HG03442 (cell line): ENCODE measurements at regions not wholly inside any gene's neighbourhood (a gene's known extent, or its start where the extent isn't known, plus 50 kb on each side); places are given as distances from the start of the nearest gene placed in this dataset.

Experiments
- ATAC-seq: cut with Tn5 transposase; IDR thresholded peaks from one replicate; pipeline ENCODE4 v1.9.1; 2021; ENCODE audit warnings: mild to moderate bottlenecking, moderate library complexity; ENCODE audit not compliant: unreplicated experiment

DNA sequence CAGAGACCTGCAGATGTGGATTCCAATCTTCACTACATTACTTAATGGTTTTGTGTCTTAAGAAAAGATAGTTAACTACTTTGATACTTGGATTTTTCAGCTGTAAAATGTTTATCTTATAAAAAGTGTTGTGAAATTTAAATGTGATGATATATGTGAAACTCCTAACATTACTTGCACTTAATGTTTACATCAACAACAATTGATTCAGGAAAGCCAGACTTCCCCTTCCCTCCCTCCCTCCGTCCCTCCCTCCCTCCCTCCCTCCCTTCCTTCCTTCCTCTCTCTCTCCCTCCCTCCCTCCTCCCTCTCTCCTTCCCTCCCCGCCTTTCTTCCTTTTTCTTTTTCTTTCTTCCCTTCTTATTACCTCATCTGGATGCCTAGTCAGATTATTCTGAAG is 773.9 kb upstream of the FAM98A start:
- no peak for ATAC-seq

DNA sequence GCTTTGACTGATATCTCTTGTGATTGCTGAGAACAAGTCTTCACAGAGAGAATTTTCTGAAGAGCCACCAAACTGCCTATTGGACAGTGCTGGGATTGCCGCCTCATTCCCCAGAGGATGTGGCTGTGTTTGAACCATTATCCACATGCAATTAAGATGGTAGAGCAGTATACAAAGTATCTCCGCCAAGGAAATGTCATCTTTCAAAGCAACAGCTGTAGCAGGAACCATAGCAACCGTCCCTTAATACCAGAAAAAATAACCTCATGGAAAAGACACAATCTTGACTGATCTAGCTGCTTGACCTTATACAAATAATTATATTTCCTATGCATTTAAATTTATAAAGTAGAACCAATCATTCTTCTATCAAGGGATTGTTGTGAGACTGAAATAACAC is 772.6 kb upstream of the FAM98A start:
- no peak for ATAC-seq

DNA sequence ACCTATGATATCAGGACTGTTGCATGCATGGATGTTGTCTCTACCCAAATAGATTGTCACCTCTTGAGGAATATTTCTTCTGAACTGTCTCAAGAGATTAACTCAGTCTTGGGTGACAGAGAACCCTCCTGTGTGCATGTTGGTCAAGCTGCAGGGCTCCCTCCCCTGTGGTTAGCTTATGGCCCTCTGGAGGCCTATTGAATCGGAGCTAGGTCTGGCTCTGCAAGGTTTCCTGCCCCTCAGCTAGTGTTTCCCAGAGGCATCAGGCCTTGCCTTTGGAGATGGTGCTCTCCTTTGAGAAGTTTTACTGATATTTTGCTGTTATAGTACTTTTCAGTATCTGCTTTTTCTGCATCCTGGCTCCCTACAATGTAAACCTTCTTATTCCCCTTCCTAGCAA is 769.2 kb upstream of the FAM98A start:
- no peak for ATAC-seq

DNA sequence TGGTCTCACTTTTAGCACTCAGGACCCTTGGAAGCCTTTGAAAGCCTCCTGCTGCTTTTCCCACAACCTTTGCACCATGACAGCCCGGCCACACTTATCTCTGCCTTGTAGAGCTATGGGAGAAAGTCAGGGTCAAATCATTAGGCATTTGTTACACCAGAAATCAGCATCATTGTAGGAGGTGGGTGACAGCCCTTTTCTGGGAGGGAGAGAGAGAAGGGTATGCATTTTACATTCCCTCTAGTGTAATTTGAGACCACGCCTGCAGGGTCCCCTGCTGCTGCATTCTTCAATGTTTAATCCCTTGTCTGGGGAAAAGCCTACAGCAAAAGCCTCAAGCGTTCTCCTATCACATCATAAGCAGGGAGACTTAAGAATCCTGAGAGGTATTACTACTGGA is 766.8 kb upstream of the FAM98A start:
- ATAC-seq, result no peak

DNA sequence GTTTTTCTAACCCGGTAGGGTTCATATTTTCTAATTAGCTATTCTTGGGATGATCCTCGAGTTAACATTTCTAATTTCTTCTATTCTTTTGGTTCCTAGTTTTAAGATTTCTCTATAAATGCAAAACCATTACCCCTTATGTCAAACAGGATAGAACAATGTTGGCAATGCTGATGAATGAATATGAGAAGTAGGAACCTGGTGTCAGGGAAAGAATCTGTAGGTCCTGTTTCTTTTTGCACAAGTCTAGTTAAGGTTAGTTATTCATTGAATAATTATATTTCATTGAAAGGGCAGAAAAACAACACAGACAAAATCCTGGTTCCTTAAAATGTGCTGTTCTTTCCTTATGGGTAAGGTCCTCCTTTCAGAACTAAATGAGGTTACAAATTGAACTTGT is 766.4 kb upstream of the FAM98A start:
- no peak for ATAC-seq

DNA sequence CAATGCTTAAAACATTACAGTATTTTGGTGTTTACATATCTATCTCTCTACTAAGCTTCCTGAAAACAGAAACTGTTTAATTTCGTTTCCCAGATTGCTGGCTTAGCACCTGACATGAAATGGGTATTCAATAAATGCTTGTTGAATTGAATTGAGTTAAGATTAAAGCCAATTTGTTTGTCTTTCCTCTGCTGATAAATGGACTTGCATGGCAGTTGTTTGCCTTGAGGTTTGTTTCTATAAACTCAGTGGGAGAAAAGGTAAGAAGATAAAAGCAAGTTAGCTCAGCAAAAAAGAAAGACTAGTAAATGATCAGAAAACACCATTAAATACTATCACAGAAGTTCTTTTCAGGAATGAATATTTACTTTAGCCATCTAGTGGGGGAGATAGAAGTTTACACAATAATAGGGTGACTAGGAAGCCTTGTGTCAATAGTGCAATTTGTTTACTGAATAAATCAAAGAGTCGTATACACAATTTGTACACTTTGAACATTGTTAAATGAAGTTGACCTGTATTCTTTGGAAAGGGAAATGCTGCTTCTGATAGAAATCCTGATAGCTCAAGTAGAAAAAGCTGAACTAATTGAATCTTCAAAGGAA is 754.5 kb upstream of the FAM98A start:
- no peak for ATAC-seq

DNA sequence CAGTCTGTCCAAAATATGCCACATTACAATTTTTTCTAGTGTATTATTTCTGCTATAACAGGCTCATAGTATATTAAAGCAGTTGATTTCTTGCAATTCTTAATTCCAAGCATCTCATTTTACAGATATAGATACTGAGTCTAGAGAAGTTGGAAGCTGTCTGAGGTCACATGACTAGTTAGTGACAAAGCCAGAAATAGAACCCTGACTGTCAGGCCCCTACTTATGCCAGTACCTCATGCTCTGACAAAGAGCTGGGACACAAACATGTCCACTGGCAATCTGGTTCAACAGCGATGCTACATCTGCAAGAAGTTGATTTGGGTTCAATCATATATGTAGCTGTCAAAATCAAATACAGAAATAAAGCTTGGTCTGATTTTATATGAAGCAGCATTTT is 750.4 kb upstream of the FAM98A start:
- ATAC-seq, result no peak

DNA sequence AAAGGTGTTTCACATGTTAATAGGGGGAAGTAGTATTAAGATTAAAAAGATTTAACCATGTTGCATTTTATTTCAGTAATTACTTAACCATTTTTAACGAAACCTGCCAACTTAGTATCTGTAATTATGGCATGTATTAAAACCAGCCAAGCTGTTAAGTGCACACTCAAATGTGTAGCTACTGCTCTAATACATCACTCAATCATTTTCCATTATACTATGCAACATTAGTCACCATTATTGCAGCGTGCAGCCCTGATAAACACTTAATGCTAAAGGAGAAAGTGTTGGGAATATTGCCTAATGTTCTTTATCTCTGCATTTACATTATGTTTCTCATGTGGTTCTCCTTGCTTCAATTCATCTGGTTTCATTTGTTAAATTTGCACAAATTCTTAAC is 745.9 kb upstream of the FAM98A start:
- ATAC-seq, result no peak

DNA sequence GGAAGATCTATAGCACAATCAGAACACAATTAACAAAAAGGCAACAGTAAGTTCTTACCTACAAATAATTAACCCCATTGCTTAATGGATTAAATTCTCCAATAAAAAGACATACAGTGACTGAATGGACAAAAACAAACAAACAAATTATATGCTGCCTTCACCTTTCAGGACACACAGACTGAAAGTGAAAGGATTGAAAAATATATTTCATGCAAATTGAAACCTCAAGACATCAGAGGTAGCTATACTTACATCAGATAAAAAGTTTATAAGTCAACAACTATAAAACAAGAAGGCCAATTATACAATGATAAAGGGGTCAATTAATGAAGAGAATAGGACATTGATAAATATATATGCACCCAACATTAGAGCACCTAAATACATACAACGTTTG is 741.2 kb upstream of the FAM98A start:
- no peak for ATAC-seq

DNA sequence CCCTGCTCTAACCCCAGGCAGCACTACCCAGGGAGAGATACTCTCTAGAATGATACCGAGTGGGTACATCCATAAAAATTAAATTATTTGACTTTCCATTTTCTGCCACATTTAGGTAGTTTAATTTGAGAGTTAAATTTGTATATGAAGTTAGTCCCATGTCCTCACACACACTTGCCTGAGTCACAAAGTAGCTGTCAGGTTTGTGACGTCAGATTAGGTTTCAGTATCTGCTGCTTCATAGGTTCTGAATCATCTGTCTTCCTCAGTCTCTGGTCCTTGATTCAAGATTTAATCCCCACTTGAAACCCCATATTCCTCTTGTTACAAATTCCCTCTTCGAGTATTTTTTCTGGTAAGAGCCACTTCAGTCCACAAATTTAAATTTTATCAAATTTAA is 738.6 kb upstream of the FAM98A start:
- ATAC-seq, result no peak

DNA sequence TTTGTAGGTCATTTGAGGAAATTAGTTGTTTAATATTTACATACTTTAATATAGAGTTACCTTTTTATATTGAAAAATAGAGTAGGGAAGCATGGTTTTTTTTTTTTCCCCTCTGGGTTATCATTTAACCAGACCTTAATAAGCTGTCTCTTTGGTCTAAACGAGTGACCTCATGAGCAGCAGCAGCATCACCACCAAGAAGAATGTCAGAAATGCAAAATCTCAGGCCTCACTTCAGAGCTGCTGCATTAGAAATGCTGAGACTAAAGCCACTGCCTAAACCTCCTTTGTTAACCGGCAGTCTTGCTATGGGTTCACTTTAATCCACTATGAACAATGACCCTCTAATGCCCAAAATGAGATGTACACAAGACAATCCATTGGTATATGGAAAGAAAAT is 733.7 kb upstream of the FAM98A start:
- ATAC-seq, result no peak

DNA sequence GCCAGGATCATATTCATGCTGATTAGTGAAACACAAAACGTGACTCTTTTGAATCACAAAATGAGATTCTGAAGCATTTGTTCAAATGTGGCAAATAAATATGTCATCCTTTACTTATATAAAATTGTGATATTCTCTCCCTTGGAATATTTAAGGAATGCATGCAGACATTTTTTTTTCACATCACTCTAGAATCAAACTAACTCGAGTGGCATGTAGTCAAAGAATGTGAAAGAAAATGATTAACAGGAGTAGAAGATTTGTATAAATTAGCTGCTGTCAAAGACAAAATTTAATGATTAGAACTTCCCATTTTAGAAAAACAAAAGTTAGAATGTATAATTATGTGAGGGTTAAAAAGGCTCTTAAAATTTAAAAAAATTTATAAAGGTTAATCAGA is 721.0 kb upstream of the FAM98A start:
- no peak for ATAC-seq

DNA sequence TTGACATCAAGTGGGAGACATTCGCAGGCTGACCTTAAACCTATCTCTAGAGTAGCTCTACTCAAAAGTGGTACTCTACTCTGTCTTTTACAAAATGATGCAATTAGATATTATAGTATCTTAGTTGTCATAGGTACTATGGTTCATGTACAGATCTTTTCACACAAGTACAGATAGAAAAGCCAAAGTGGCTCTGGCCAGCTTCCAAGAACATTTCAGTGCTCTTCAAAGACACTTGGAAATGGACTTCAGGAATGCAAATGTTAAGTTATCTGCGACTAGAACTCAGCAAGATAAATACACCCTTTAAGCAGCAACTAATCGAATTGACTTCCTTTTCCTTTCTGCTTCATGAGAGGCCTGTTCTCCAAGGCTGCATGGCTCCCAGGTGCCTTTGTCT is 718.7 kb upstream of the FAM98A start:
- no peak for ATAC-seq

DNA sequence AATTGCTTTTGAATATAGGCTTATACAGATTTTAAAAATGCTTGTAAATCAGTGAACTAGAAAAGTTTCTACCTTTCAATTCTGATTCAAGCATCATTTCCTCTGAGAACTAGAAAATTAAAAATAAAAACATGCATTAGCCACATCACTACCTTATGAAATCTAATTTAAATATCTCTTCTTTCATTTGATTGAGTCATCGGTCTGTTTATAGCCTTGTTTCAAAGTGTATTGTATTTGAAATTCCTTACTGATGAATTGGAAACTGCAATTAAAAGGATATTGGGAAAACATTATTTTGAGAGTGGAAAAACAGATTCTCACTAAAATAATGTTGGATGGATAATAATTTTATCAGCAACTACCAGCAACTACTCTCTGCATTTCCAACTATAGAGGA is 717.7 kb upstream of the FAM98A start:
- ATAC-seq, result no peak

DNA sequence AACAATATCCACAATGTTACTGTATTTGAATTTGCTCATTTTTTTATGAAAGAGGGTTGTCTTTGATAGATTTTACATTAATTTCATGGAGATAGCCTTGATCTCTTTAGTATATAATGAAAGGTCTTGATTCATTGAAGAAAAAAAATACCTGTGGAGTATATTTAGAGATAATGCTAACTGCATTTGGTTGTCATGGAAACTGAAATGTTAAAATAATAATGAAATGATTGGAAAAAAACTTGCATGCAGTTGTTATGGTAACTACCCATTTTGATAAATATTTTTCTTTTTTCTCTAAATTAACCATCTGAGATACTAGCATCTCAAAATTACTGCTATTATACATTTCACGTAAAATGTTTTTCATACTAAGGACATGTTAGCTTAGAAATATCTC is 712.7 kb upstream of the FAM98A start:
- ATAC-seq, result no peak

DNA sequence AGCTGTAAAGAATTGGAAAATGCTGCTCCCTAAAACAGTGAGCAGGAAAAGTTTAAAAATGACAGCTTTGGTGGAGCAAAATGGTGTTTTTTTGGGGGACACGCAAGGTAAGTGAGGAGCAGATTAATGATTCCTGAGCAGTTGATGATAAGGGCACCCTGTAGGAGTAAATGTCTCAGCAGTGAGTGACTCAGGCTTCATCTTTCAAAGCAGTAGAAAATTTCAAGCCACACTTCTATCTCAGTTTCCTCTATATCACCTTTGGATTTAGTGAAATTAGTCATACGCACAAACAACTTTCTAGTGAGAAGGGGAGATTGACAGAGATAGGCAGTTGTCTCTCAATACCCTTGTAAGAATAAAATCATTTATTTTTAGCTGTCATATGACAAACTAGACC is 709.0 kb upstream of the FAM98A start:
- no peak for ATAC-seq

DNA sequence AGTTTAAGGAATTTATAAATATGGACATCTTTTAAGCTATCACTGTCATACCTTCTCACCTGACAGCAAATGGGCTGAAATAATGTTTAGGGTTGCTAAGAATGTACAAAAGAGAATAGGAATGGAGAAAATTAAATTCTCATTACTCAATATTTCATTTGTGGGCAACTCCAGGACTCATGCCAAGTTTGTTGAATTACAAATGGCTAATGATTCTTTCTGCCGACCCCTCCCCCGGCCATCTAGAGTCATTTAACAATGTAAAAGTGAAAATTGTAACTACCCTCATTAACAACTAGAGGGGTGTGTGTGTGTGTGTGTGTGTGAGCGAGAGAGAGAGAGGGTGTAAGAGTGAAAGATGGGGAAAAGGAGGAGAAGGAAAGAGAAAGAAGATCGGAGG is 708.5 kb upstream of the FAM98A start:
- no peak for ATAC-seq

DNA sequence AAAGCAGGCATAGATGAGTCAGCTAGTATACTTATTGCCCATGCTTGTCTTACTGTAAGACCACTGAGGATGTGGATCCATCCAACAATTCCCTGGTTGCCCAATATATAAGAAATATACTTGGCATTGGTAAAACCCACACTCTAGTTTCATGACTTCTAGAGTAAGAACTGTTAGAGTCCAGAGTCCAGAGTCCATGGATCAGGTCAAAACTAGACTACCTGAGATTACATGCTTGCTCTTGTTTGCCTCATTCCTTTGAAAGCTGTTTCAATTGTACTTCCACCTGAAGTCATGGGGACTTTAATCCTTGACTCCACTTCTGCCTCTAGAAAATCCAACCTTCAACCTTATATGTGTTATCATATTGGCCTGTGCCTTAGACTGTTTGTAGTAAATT is 707.6 kb upstream of the FAM98A start:
- ATAC-seq, result no peak

DNA sequence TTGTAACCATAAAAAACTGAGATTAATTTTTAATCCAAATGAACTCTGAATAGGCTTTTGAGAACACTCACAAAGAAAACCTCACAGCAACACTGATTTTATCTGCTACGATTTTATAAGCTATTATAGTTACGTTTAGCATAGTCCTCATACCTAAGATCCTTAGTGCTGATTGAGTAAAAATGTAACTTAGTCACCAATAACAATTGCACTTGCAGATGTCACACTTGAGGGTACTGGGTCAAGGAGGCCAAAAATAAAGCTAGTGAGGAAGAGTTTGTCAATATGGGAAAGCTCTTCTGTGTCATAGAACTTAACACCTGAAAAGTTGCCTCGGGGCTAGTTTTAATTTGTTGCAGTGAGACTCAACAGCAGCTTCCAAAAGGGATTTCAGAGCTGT is 706.5 kb upstream of the FAM98A start:
- no peak for ATAC-seq

DNA sequence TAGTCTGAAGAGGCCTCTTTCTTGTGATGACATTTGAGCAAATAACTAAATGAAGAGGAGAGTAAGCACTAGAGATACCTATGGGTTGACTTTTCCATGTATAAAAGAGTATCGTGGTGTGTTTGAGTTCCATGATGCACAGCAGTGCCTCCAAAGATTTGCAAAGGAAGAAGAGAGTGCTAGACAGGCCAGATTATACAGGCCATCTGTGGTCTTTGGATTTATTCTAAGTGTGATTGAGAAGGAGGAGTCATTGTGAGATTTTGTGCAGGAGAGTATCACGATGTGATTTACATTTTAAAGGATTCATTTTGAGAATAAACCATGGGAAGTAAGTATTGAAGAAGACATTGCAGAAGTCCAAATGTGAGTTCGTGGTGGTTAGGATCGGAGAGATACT is 695.9 kb upstream of the FAM98A start:
- ATAC-seq, result no peak

DNA sequence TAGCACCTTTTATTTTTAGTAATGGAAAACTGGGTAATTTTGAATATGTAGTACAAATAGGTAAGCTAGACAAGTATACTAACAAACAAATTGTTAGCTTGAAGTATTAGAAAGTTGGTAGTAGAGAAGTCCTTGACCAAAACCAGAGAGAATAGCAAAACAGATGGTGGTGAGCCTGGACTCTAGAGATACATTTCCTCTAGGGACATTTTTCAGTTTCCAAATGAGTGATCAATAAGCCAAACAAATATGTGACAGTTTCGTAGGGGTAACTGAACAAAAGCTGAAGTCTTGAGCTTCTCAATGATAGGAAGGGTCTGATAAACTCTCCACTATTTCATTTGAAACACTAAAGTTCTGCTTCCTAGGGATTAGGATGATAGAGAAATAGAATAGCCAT is 692.0 kb upstream of the FAM98A start:
- ATAC-seq, result no peak

DNA sequence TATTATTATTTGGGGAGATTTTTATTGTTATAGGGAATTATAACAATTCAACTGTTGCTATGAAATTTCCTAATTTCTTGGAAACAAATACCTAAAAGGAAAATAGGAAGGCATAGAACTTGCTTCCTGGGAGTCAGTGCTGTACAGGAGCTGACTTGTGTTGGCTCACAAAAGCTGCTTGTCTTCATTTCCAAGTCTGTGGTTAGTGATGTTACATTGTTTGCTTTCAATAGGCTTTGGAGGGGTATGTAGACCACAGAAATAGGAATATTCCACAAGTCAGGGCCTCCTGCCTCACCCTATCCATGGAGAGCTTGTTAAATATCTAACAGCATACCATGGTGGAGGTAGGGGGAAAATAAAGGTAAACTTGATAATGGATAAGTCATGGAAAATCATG is 688.9 kb upstream of the FAM98A start:
- no peak for ATAC-seq

DNA sequence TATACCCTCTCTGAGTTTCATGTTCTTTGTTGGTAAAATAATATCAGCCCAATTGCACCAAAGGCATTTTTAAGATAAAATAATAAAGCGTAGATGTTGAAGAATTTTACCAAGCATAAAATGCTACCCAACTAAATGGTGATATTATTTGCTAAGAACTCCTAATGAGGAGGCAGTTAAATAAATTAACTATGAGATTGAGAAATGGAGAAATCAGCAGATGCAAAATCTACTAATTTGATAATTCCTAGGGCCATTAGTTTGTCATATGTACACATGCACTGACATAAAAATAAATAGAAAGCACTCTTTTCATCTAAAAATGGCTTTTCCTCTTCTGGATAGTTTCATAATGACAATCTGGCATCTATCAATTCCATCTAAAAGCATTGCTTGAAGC is 681.5 kb upstream of the FAM98A start:
- no peak for ATAC-seq
